ENCODE measurements at regions not wholly inside any gene's neighbourhood (a gene's known extent, or its start where the extent isn't known, plus 50 kb on each side); places are given as distances from the start of the nearest gene placed in this dataset.

DNA sequence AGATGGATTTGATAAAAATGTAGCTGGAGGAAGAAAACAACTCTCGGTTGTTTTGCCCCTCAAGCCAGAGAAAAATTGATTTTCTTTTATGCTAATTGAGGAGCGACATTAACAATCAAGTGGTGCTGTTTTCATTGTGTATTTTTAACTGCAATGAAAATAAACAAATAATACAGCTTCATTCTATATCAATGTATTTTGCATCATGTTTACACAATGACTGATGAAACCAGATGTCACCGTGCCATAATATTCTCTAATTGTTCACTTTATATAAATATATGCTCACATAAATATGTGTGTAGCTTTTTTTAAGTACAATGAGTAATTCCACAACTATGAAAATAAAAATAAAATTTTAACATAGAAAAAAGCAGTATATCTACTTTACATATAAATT, 139.0 kb upstream of the PRDM9 start:
- H3K27ac ChIP-seq (ENCODE audit: low read length), result no peak overlapping the region

DNA sequence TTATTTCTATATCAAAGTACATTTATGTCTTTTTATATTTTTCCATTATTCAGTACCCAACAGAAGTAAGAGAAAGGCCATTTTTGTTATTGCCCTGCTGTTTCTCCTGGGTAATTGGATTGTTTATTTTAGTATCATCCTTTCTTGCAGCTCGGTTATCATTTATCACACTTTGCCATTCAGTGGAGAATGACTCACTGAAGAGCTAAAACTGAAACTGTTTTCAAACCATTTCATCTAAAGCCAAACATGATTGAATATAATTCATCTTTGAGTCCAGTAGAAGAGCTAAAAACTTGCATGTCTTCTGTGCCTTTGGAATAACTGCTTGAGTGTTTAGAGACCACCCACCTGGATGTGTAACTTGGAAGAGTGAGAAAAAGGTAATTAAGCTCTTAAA, 139.5 kb upstream of the PRDM9 start:
- no peak overlapping the region for H3K9ac ChIP-seq (ENCODE audit: low read length in 2 of 2)
- no peaks in the 10 kb centered on the region for H3K36me3 ChIP-seq (ENCODE audit: control insufficient read depth in 2 of 2, insufficient read depth in 2 of 2, low read length in 2 of 2)
- H3K4me1 ChIP-seq (ENCODE audit: control insufficient read depth, insufficient read depth, low read length), result no peaks in the 10 kb centered on the region
- H3K27me3 ChIP-seq (ENCODE audit: control insufficient read depth in 1 of 2, insufficient read depth in 2 of 2, low read length in 2 of 2), result no peaks in the 10 kb centered on the region
- H3K9me3 ChIP-seq (ENCODE audit: control insufficient read depth in 2 of 2, low read length in 2 of 2), result no peaks in the 10 kb centered on the region
- H3K4me3 ChIP-seq (ENCODE audit: low read length in 2 of 2), result no peak overlapping the region
- no peak overlapping the region for H3K27ac ChIP-seq (ENCODE audit: low read length)

More for the DNA sequence above, 139.0 kb upstream of the PRDM9 start:
- H3K4me3 ChIP-seq (ENCODE audit: low read length in 2 of 2), result no peak overlapping the region
- no peak overlapping the region for H3K9ac ChIP-seq (ENCODE audit: low read length in 2 of 2)
- no peaks in the 10 kb centered on the region for H3K27me3 ChIP-seq (ENCODE audit: control insufficient read depth in 1 of 2, insufficient read depth in 2 of 2, low read length in 2 of 2)
- no peaks in the 10 kb centered on the region for H3K9me3 ChIP-seq (ENCODE audit: control insufficient read depth in 2 of 2, low read length in 2 of 2)
- no peaks in the 10 kb centered on the region for H3K4me1 ChIP-seq (ENCODE audit: control insufficient read depth, insufficient read depth, low read length)
- H3K36me3 ChIP-seq (ENCODE audit: control insufficient read depth in 2 of 2, insufficient read depth in 2 of 2, low read length in 2 of 2), result no peaks in the 10 kb centered on the region

DNA sequence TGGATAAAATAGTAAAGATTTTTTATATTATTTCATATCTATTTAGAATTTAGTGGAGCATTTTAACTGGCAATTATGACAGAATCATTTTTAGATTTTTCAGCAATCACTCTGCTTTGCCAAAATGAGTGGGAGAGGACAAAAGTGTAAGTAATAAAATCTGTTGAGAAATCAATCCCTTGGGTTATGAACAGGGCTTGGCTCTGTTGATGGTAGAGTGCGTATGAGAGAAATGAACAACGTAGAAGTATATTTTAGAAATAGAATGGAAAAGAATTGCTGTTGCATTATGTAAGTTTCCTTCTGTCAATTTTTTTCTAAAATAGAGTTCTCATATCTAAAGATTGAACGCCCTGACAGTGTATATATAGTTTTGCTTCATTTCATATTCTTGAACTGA, 154.1 kb upstream of the PRDM9 start:
- H3K9me3 ChIP-seq (ENCODE audit: control insufficient read depth in 2 of 2, low read length in 2 of 2), result no peaks in the 10 kb centered on the region
- H3K4me3 ChIP-seq (ENCODE audit: low read length in 2 of 2), result no peak overlapping the region
- H3K27ac ChIP-seq (ENCODE audit: low read length), result no peak overlapping the region
- H3K4me1 ChIP-seq (ENCODE audit: control insufficient read depth, insufficient read depth, low read length), result no peaks in the 10 kb centered on the region
- H3K27me3 ChIP-seq (ENCODE audit: control insufficient read depth in 1 of 2, insufficient read depth in 2 of 2, low read length in 2 of 2), result no peaks in the 10 kb centered on the region
- H3K36me3 ChIP-seq (ENCODE audit: control insufficient read depth in 2 of 2, insufficient read depth in 2 of 2, low read length in 2 of 2), result no peaks in the 10 kb centered on the region
- no peak overlapping the region for H3K9ac ChIP-seq (ENCODE audit: low read length in 2 of 2)

DNA sequence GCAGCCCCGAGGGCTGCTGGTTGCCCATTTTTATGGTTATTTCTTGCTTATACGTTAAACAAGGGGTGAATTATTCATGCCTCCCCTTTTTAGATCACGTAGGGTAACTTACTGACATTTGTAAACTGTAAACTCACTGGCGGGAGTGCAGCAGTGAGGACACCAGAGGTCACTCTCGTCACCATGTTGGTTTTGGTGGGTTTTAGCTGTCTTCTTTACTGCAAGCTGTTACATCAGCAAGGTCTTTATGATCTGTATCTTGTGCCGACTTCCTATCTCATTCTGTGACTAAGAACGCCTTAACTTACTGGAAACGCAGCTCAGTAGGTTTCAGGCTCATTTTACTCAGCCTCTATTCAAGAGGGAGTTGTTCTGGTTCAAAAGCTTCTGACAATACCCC, 155.0 kb upstream of the PRDM9 start:
- Histone ChIP-seq H3K4me1 (ENCODE audit: control insufficient read depth, insufficient read depth, low read length) (no peaks in the 10 kb centered on the region), H3K27me3 (ENCODE audit: control insufficient read depth in 1 of 2, insufficient read depth in 2 of 2, low read length in 2 of 2) (no peaks in the 10 kb centered on the region), H3K27ac (ENCODE audit: low read length) (no peak overlapping the region), H3K4me3 (ENCODE audit: low read length in 2 of 2) (no peak overlapping the region), H3K9ac (ENCODE audit: low read length in 2 of 2) (no peak overlapping the region), H3K36me3 (ENCODE audit: control insufficient read depth in 2 of 2, insufficient read depth in 2 of 2, low read length in 2 of 2) (no peaks in the 10 kb centered on the region), H3K9me3 (ENCODE audit: control insufficient read depth in 2 of 2, low read length in 2 of 2) (no peaks in the 10 kb centered on the region)

DNA sequence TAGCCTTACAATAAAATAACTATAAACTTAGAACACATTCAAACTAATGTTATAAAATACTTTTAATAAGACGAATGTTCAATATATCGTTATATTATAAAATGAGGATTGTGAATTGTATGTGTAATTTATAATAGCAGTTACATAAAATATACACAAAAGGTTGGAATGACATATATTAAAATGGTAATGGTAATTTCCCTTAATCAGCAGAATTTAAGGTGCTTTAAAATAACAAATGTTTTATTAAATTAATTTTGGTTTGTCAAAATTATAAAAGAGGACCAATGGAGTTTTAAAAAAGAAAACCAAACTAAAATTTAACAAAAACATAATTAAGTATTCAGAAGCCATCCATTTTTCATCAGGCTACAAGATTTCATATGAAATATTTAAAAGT, 164.3 kb upstream of the PRDM9 start:
- Histone ChIP-seq H3K27ac (ENCODE audit: low read length) (no peak overlapping the region), H3K9me3 (ENCODE audit: control insufficient read depth in 2 of 2, low read length in 2 of 2) (no peaks in the 10 kb centered on the region)

DNA sequence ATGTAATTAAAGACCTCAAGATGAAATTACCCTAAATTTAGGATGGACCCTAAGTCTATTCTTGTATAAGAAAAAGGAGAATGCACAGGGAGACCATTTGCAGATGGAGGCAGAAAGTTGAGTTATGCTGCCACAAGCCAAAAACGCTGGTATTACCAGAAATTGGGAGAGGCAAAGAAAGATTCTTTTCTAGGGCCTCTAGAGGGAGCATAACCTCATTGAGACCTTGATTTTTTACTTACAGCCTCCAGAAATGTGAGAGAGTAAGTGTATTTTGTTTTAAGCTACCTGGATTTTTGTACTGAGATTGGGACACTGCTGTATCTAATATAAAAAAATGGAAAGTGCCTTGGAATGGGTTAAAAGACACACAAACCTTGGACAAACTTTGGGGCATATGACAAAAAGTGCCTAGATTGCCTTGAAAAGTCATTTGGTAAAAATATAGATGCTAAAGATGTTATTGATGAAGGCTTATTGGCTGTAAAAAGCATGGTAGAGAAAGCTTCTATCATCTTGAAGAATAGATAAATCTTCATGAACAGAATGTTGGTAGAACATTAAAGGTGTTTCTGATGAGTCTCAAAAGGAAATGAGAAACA, 174.7 kb upstream of the PRDM9 start:
- H3K9me3 ChIP-seq (ENCODE audit: control insufficient read depth in 2 of 2, low read length in 2 of 2), result no peaks in the 10 kb centered on the region
- no peaks in the 10 kb centered on the region for H3K36me3 ChIP-seq (ENCODE audit: control insufficient read depth in 2 of 2, insufficient read depth in 2 of 2, low read length in 2 of 2)
- no peak overlapping the region for H3K4me3 ChIP-seq (ENCODE audit: low read length in 2 of 2)
- no peak overlapping the region for H3K9ac ChIP-seq (ENCODE audit: low read length in 2 of 2)
- H3K27ac ChIP-seq (ENCODE audit: low read length), result no peak overlapping the region
- H3K4me1 ChIP-seq (ENCODE audit: control insufficient read depth, insufficient read depth, low read length), result no peaks in the 10 kb centered on the region
- no peaks in the 10 kb centered on the region for H3K27me3 ChIP-seq (ENCODE audit: control insufficient read depth in 1 of 2, insufficient read depth in 2 of 2, low read length in 2 of 2)

More for the DNA sequence above, 164.3 kb upstream of the PRDM9 start:
- Histone ChIP-seq H3K4me3 (ENCODE audit: low read length in 2 of 2) (no peak overlapping the region), H3K36me3 (ENCODE audit: control insufficient read depth in 2 of 2, insufficient read depth in 2 of 2, low read length in 2 of 2) (no peaks in the 10 kb centered on the region), H3K27me3 (ENCODE audit: control insufficient read depth in 1 of 2, insufficient read depth in 2 of 2, low read length in 2 of 2) (no peaks in the 10 kb centered on the region), H3K4me1 (ENCODE audit: control insufficient read depth, insufficient read depth, low read length) (no peaks in the 10 kb centered on the region), H3K9ac (ENCODE audit: low read length in 2 of 2) (no peak overlapping the region)

DNA sequence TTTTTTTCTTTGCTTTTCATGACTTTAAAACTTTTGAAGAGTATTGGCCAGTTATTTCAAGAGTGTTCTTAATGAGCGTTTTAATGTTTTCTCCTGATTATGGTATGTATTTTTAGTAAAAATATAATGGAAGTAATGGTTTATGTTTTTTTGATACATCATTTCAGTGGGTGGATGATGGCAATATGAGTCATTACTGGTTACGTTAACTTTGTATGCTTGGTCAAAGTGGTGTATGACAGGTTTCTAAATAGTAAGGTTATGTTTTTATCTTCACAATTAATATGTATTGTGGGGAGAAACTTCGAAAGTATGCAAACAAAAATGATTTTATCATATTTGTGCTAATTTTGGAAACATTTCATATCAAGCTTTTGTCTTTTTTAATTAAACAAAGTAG, 176.7 kb upstream of the PRDM9 start:
- Histone ChIP-seq H3K4me1 (ENCODE audit: control insufficient read depth, insufficient read depth, low read length) (no peaks in the 10 kb centered on the region), H3K27ac (ENCODE audit: low read length) (no peak overlapping the region), H3K4me3 (ENCODE audit: low read length in 2 of 2) (no peak overlapping the region), H3K36me3 (ENCODE audit: control insufficient read depth in 2 of 2, insufficient read depth in 2 of 2, low read length in 2 of 2) (no peaks in the 10 kb centered on the region), H3K27me3 (ENCODE audit: control insufficient read depth in 1 of 2, insufficient read depth in 2 of 2, low read length in 2 of 2) (no peaks in the 10 kb centered on the region), H3K9me3 (ENCODE audit: control insufficient read depth in 2 of 2, low read length in 2 of 2) (no peaks in the 10 kb centered on the region), H3K9ac (ENCODE audit: low read length in 2 of 2) (no peak overlapping the region)

DNA sequence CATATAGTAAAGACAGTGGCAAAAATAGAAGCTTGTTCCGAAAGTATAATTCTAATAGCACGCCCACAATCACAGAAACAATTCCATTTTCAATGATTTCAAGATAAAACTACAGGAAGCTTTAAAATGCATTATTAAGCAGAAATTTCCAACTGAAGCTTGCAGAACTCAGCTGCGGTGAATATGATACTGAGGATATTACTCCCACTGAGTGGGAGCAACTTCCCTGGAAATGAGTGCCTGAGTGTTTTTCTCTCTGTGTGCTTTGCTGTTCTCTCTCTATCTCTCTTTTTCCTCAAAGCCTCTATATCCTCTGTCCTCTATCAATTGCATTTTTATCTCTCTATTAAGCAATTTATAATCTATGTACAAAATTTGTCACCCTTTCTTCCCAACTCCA, 187.5 kb upstream of the PRDM9 start:
- Histone ChIP-seq H3K27ac (ENCODE audit: low read length) (no peak overlapping the region), H3K36me3 (ENCODE audit: control insufficient read depth in 2 of 2, insufficient read depth in 2 of 2, low read length in 2 of 2) (no peaks in the 10 kb centered on the region), H3K9me3 (ENCODE audit: control insufficient read depth in 2 of 2, low read length in 2 of 2) (no peaks in the 10 kb centered on the region), H3K4me3 (ENCODE audit: low read length in 2 of 2) (no peak overlapping the region), H3K9ac (ENCODE audit: low read length in 2 of 2) (no peak overlapping the region), H3K27me3 (ENCODE audit: control insufficient read depth in 1 of 2, insufficient read depth in 2 of 2, low read length in 2 of 2) (no peaks in the 10 kb centered on the region), H3K4me1 (ENCODE audit: control insufficient read depth, insufficient read depth, low read length) (no peaks in the 10 kb centered on the region)

DNA sequence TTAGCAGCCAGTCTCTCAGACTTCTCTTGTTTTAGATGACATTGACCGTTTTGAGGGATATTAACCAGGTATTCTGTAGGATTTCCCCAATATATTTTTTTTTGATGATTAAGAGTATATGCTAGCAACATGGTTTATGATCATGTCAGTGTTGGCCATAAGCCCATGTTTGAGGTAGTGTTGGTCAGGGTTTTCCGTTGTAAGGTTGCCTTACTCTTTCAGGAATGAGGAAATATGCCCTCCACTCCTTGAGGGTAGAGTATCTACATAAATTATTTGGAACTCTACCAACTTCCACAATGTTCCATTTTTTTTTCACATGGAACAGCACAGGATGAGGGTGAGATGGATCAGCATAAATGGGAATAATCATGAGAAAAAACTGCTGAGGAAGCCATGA, 188.4 kb upstream of the PRDM9 start:
- no peak overlapping the region for H3K27ac ChIP-seq (ENCODE audit: low read length)
- no peaks in the 10 kb centered on the region for H3K36me3 ChIP-seq (ENCODE audit: control insufficient read depth in 2 of 2, insufficient read depth in 2 of 2, low read length in 2 of 2)
- H3K9me3 ChIP-seq (ENCODE audit: control insufficient read depth in 2 of 2, low read length in 2 of 2), result no peaks in the 10 kb centered on the region
- no peak overlapping the region for H3K9ac ChIP-seq (ENCODE audit: low read length in 2 of 2)
- H3K4me3 ChIP-seq (ENCODE audit: low read length in 2 of 2), result no peak overlapping the region
- H3K4me1 ChIP-seq (ENCODE audit: control insufficient read depth, insufficient read depth, low read length), result no peaks in the 10 kb centered on the region
- H3K27me3 ChIP-seq (ENCODE audit: control insufficient read depth in 1 of 2, insufficient read depth in 2 of 2, low read length in 2 of 2), result no peaks in the 10 kb centered on the region

DNA sequence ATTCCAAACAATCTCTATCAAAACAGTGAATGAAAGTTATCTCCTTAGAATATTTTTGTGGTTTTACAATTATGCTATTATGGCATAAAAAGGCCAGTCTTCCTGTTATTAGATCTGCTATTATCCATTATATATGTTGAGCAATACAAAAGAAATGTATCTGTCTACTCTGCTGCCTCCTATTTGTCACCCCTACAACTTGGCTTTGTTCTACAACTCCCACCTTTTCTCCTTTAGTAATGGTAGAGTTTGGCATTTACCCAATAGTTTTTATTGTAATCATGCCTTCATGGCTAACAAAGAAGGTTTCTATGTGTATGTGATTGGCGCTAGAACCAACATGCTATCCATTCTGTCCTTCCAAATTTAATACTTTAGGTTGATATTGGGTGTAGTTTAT, 189.2 kb upstream of the PRDM9 start:
- H3K9me3 ChIP-seq (ENCODE audit: control insufficient read depth in 2 of 2, low read length in 2 of 2), result no peaks in the 10 kb centered on the region
- no peak overlapping the region for H3K9ac ChIP-seq (ENCODE audit: low read length in 2 of 2)
- no peak overlapping the region for H3K4me3 ChIP-seq (ENCODE audit: low read length in 2 of 2)
- H3K36me3 ChIP-seq (ENCODE audit: control insufficient read depth in 2 of 2, insufficient read depth in 2 of 2, low read length in 2 of 2), result no peaks in the 10 kb centered on the region
- no peaks in the 10 kb centered on the region for H3K27me3 ChIP-seq (ENCODE audit: control insufficient read depth in 1 of 2, insufficient read depth in 2 of 2, low read length in 2 of 2)
- H3K27ac ChIP-seq (ENCODE audit: low read length), result no peak overlapping the region
- H3K4me1 ChIP-seq (ENCODE audit: control insufficient read depth, insufficient read depth, low read length), result no peaks in the 10 kb centered on the region

DNA sequence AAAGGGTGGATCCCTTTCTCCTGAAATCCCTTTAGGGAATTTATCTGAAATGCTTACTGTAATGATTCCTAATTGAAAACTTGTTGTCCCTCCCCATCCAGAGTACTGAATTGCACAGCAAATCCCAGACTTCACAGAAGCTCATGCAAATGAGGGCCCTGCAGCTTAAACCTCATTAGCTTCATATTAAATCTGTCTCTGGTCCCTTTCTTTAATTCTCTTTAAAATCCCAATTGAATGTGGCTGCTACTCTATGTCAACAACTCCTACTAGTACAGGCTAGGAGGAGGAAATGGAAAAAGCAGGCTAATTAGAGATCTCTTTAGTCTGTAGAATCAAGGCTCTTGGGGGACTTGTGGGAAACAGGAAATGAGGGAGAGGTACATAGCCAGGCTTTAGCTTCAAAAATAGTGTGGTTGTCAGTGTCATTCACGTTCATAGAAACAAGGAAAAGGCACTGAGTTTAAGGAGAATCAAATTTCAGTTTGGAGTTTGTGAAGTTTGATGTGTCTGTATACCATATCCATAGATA, 191.3 kb upstream of the PRDM9 start:
- no peak overlapping the region for H3K4me3 ChIP-seq (ENCODE audit: low read length in 2 of 2)
- no peaks in the 10 kb centered on the region for H3K27me3 ChIP-seq (ENCODE audit: control insufficient read depth in 1 of 2, insufficient read depth in 2 of 2, low read length in 2 of 2)
- H3K36me3 ChIP-seq (ENCODE audit: control insufficient read depth in 2 of 2, insufficient read depth in 2 of 2, low read length in 2 of 2), result no peaks in the 10 kb centered on the region
- no peak overlapping the region for H3K27ac ChIP-seq (ENCODE audit: low read length)
- no peak overlapping the region for H3K9ac ChIP-seq (ENCODE audit: low read length in 2 of 2)
- H3K9me3 ChIP-seq (ENCODE audit: control insufficient read depth in 2 of 2, low read length in 2 of 2), result no peaks in the 10 kb centered on the region
- no peaks in the 10 kb centered on the region for H3K4me1 ChIP-seq (ENCODE audit: control insufficient read depth, insufficient read depth, low read length)

Measured in stomach smooth muscle (tissue), 2 donors.